ENCODE measurements at regions not wholly inside any gene's neighbourhood (a gene's known extent, or its start where the extent isn't known, plus 50 kb on each side); places are given as distances from the start of the nearest gene placed in this dataset.

- no peaks in the 10 kb centered on the region for H3K36me3 ChIP-seq (ENCODE audit: control insufficient read depth in 4 of 4, insufficient read depth in 4 of 4, low read length in 3 of 4)
- no peak overlapping the region for H3K4me3 ChIP-seq (ENCODE audit: control insufficient read depth in 1 of 7, extremely low read depth in 1 of 7, insufficient read depth in 4 of 7, low read depth in 2 of 7, low read length in 6 of 7)
- ChIA-PET POLR2A (no interaction called here), CTCF (no interaction called here)
- H3K27me3 ChIP-seq (replicated peaks in 2 of 5; ENCODE audit: control insufficient read depth in 4 of 5, insufficient read depth in 5 of 5, low read length in 4 of 5) = no peaks in the 10 kb centered on the region
- no peak for DNase-seq
- peaks cover 0 to 4% (median 0%) of the 10 kb centered on the region in 5 experiments for H3K9me3 ChIP-seq (ENCODE audit: control extremely low read depth in 1 of 5, control insufficient read depth in 4 of 5, insufficient read depth in 2 of 5, low read depth in 1 of 5, low read length in 4 of 5)
- no peak overlapping the region for H3K27ac ChIP-seq (ENCODE audit: insufficient read depth in 1 of 2, low read depth in 1 of 2, low read length in 2 of 2, poor library complexity in 1 of 2, severe bottlenecking in 2 of 2)
- H3K4me1 ChIP-seq (ENCODE audit: control extremely low read depth in 1 of 4, control insufficient read depth in 4 of 4, insufficient read depth in 4 of 4, low read length in 3 of 4) = no peaks in the 10 kb centered on the region
- WGBS (ENCODE audit: insufficient coverage) = 67% methylated on average over 1 of the region's 1 CpG
These were observed 240.2 kb upstream of the CLEC14A start for GRCh38 chr14:38496092-38496491.

GRCh38 chr14:38490273-38490672 lies 234.4 kb upstream of the CLEC14A start:
- no peak overlapping the region for H3K4me3 ChIP-seq (ENCODE audit: control insufficient read depth in 1 of 7, extremely low read depth in 1 of 7, insufficient read depth in 4 of 7, low read depth in 2 of 7, low read length in 6 of 7)
- H3K27me3 ChIP-seq (replicated peaks in 2 of 5; ENCODE audit: control insufficient read depth in 4 of 5, insufficient read depth in 5 of 5, low read length in 4 of 5) = no peaks in the 10 kb centered on the region
- ChIA-PET POLR2A (no interaction called here), CTCF (no interaction called here)
- no peak for DNase-seq
- no peaks in the 10 kb centered on the region for H3K36me3 ChIP-seq (ENCODE audit: control insufficient read depth in 4 of 4, insufficient read depth in 4 of 4, low read length in 3 of 4)
- peaks cover 0 to 4% (median 0%) of the 10 kb centered on the region in 5 experiments for H3K9me3 ChIP-seq (ENCODE audit: control extremely low read depth in 1 of 5, control insufficient read depth in 4 of 5, insufficient read depth in 2 of 5, low read depth in 1 of 5, low read length in 4 of 5)
- no peaks in the 10 kb centered on the region for H3K4me1 ChIP-seq (ENCODE audit: control extremely low read depth in 1 of 4, control insufficient read depth in 4 of 4, insufficient read depth in 4 of 4, low read length in 3 of 4)
- no peak overlapping the region for H3K27ac ChIP-seq (ENCODE audit: insufficient read depth in 1 of 2, low read depth in 1 of 2, low read length in 2 of 2, poor library complexity in 1 of 2, severe bottlenecking in 2 of 2)

- Histone ChIP-seq H3K27ac (ENCODE audit: insufficient read depth in 1 of 2, low read depth in 1 of 2, low read length in 2 of 2, poor library complexity in 1 of 2, severe bottlenecking in 2 of 2) (no peak overlapping the region), H3K9me3 (ENCODE audit: control extremely low read depth in 1 of 5, control insufficient read depth in 4 of 5, insufficient read depth in 2 of 5, low read depth in 1 of 5, low read length in 4 of 5) (peaks cover 0 to 2% (median 0%) of the 10 kb centered on the region in 5 experiments), H3K27me3 (replicated peaks in 2 of 5; ENCODE audit: control insufficient read depth in 4 of 5, insufficient read depth in 5 of 5, low read length in 4 of 5) (no peaks in the 10 kb centered on the region), H3K36me3 (ENCODE audit: control insufficient read depth in 4 of 4, insufficient read depth in 4 of 4, low read length in 3 of 4) (no peaks in the 10 kb centered on the region), H3K4me1 (ENCODE audit: control extremely low read depth in 1 of 4, control insufficient read depth in 4 of 4, insufficient read depth in 4 of 4, low read length in 3 of 4) (no peaks in the 10 kb centered on the region), H3K4me3 (ENCODE audit: control insufficient read depth in 1 of 7, extremely low read depth in 1 of 7, insufficient read depth in 4 of 7, low read depth in 2 of 7, low read length in 6 of 7) (no peak overlapping the region)
- DNase-seq = no peak
- ChIA-PET CTCF (no interaction called here), POLR2A (no interaction called here)
- 100% methylated on average over 1 of the region's 2 CpGs for WGBS (ENCODE audit: insufficient coverage)
These were observed 229.1 kb upstream of the CLEC14A start for GRCh38 chr14:38485026-38485425.

- Histone ChIP-seq H3K9me3 (ENCODE audit: control extremely low read depth in 1 of 5, control insufficient read depth in 4 of 5, insufficient read depth in 2 of 5, low read depth in 1 of 5, low read length in 4 of 5) (peaks cover 0 to 7% (median 2%) of the 10 kb centered on the region in 5 experiments), H3K36me3 (ENCODE audit: control insufficient read depth in 4 of 4, insufficient read depth in 4 of 4, low read length in 3 of 4) (no peaks in the 10 kb centered on the region), H3K4me1 (ENCODE audit: control extremely low read depth in 1 of 4, control insufficient read depth in 4 of 4, insufficient read depth in 4 of 4, low read length in 3 of 4) (no peaks in the 10 kb centered on the region), H3K27me3 (replicated peaks in 2 of 5; ENCODE audit: control insufficient read depth in 4 of 5, insufficient read depth in 5 of 5, low read length in 4 of 5) (no peaks in the 10 kb centered on the region), H3K27ac (ENCODE audit: insufficient read depth in 1 of 2, low read depth in 1 of 2, low read length in 2 of 2, poor library complexity in 1 of 2, severe bottlenecking in 2 of 2) (no peak overlapping the region), H3K4me3 (ENCODE audit: control insufficient read depth in 1 of 7, extremely low read depth in 1 of 7, insufficient read depth in 4 of 7, low read depth in 2 of 7, low read length in 6 of 7) (no peak overlapping the region)
- ChIA-PET POLR2A (no interaction called here), CTCF (interaction anchor here (0.8 kb wide), 1 partner anchor 763 kb away, joined by 3 read pairs; no protein-coding TSS in a partner anchor)
- no peak for DNase-seq
- WGBS (ENCODE audit: insufficient coverage) = 96% methylated on average over 2 of the region's 2 CpGs
These were observed 226.2 kb upstream of the CLEC14A start for GRCh38 chr14:38481952-38482678.

- Histone ChIP-seq H3K27ac (ENCODE audit: insufficient read depth in 1 of 2, low read depth in 1 of 2, low read length in 2 of 2, poor library complexity in 1 of 2, severe bottlenecking in 2 of 2) (no peak overlapping the region), H3K27me3 (replicated peaks in 2 of 5; ENCODE audit: control insufficient read depth in 4 of 5, insufficient read depth in 5 of 5, low read length in 4 of 5) (no peaks in the 10 kb centered on the region), H3K4me3 (ENCODE audit: control insufficient read depth in 1 of 7, extremely low read depth in 1 of 7, insufficient read depth in 4 of 7, low read depth in 2 of 7, low read length in 6 of 7) (no peak overlapping the region), H3K4me1 (ENCODE audit: control extremely low read depth in 1 of 4, control insufficient read depth in 4 of 4, insufficient read depth in 4 of 4, low read length in 3 of 4) (no peaks in the 10 kb centered on the region), H3K9me3 (ENCODE audit: control extremely low read depth in 1 of 5, control insufficient read depth in 4 of 5, insufficient read depth in 2 of 5, low read depth in 1 of 5, low read length in 4 of 5) (peaks cover 0 to 3% (median 0%) of the 10 kb centered on the region in 5 experiments), H3K36me3 (ENCODE audit: control insufficient read depth in 4 of 4, insufficient read depth in 4 of 4, low read length in 3 of 4) (no peaks in the 10 kb centered on the region)
- POLR2A ChIA-PET = no interaction called here
- WGBS (ENCODE audit: insufficient coverage) = no CpG with 5 or more reads among the region's 2 CpGs
- DNase-seq = no peak
- CTCF ChIA-PET = no interaction called here
These were observed 213.3 kb upstream of the CLEC14A start for GRCh38 chr14:38469156-38469555.

GRCh38 chr14:38442208-38442607 lies 186.3 kb upstream of the CLEC14A start:
- H3K27ac ChIP-seq (ENCODE audit: insufficient read depth in 1 of 2, low read depth in 1 of 2, low read length in 2 of 2, poor library complexity in 1 of 2, severe bottlenecking in 2 of 2) = no peak overlapping the region
- H3K4me1 ChIP-seq (ENCODE audit: control extremely low read depth in 1 of 4, control insufficient read depth in 4 of 4, insufficient read depth in 4 of 4, low read length in 3 of 4) = peaks cover 0 to 2% (median 0%) of the 10 kb centered on the region in 4 experiments
- POLR2A ChIA-PET = no interaction called here
- H3K4me3 ChIP-seq (ENCODE audit: control insufficient read depth in 1 of 7, extremely low read depth in 1 of 7, insufficient read depth in 4 of 7, low read depth in 2 of 7, low read length in 6 of 7) = no peak overlapping the region
- no peaks in the 10 kb centered on the region for H3K36me3 ChIP-seq (ENCODE audit: control insufficient read depth in 4 of 4, insufficient read depth in 4 of 4, low read length in 3 of 4)
- WGBS (ENCODE audit: insufficient coverage) = 43% methylated on average over 1 of the region's 3 CpGs
- DNase-seq = peak; percentile 23 to 69 (median 27)
- CTCF ChIA-PET = no interaction called here
- H3K9me3 ChIP-seq (ENCODE audit: control extremely low read depth in 1 of 5, control insufficient read depth in 4 of 5, insufficient read depth in 2 of 5, low read depth in 1 of 5, low read length in 4 of 5) = peaks cover 0 to 17% (median 2%) of the 10 kb centered on the region in 5 experiments
- no peaks in the 10 kb centered on the region for H3K27me3 ChIP-seq (replicated peaks in 2 of 5; ENCODE audit: control insufficient read depth in 4 of 5, insufficient read depth in 5 of 5, low read length in 4 of 5)

GRCh38 chr14:38432186-38432585 lies 176.3 kb upstream of the CLEC14A start:
- H3K27ac ChIP-seq (ENCODE audit: insufficient read depth in 1 of 2, low read depth in 1 of 2, low read length in 2 of 2, poor library complexity in 1 of 2, severe bottlenecking in 2 of 2) = no peak overlapping the region
- WGBS (ENCODE audit: insufficient coverage) = no CpG with 5 or more reads among the region's 2 CpGs
- H3K27me3 ChIP-seq (replicated peaks in 2 of 5; ENCODE audit: control insufficient read depth in 4 of 5, insufficient read depth in 5 of 5, low read length in 4 of 5) = no peaks in the 10 kb centered on the region
- ChIA-PET POLR2A (no interaction called here), CTCF (no interaction called here)
- no peaks in the 10 kb centered on the region for H3K36me3 ChIP-seq (ENCODE audit: control insufficient read depth in 4 of 4, insufficient read depth in 4 of 4, low read length in 3 of 4)
- H3K4me3 ChIP-seq (ENCODE audit: control insufficient read depth in 1 of 7, extremely low read depth in 1 of 7, insufficient read depth in 4 of 7, low read depth in 2 of 7, low read length in 6 of 7) = no peak overlapping the region
- no peaks in the 10 kb centered on the region for H3K4me1 ChIP-seq (ENCODE audit: control extremely low read depth in 1 of 4, control insufficient read depth in 4 of 4, insufficient read depth in 4 of 4, low read length in 3 of 4)
- no peaks in the 10 kb centered on the region for H3K9me3 ChIP-seq (ENCODE audit: control extremely low read depth in 1 of 5, control insufficient read depth in 4 of 5, insufficient read depth in 2 of 5, low read depth in 1 of 5, low read length in 4 of 5)
- DNase-seq = no peak
